Umbilical cord (tissue), 1 donor: ENCODE measurements at regions not wholly inside any gene's neighbourhood (a gene's known extent, or its start where the extent isn't known, plus 50 kb on each side); places are given as distances from the start of the nearest gene placed in this dataset.
A peak's percentile ranks its signal among the peaks of the same experiment; 100 is the strongest.
"Not testable (repeated sequence)": the region's sequence is repeated elsewhere in the genome, so short reads cannot be mapped to it uniquely, and the experiment has no call there.

Experiments
- DNase-seq: peaks from one replicate; pipeline ENCODE4 v3.0.0-alpha.2; 2015; ENCODE audit warnings: low spot score

GRCh38 chr10:106078895-106079576 lies 1085.5 kb downstream of the SORCS1 start:
- no peak for DNase-seq

GRCh38 chr10:106076496-106076895 lies 1088.0 kb downstream of the SORCS1 start:
- DNase-seq: no peak

- DNase-seq: no peak
These were observed 1111.4 kb downstream of the SORCS1 start for GRCh38 chr10:106053061-106053460.

GRCh38 chr10:106044503-106044902 lies 1120.0 kb downstream of the SORCS1 start:
- no peak for DNase-seq

- peak; percentile 75 for DNase-seq
These were observed 1120.6 kb downstream of the SORCS1 start for GRCh38 chr10:106043863-106044262.

GRCh38 chr10:106038246-106038645 lies 1126.3 kb downstream of the SORCS1 start:
- DNase-seq: no peak

- DNase-seq: no peak
These were observed 1131.4 kb downstream of the SORCS1 start for GRCh38 chr10:106033065-106033464.

GRCh38 chr10:106032450-106033002 lies 1132.0 kb downstream of the SORCS1 start:
- no peak for DNase-seq

GRCh38 chr10:106027240-106027639 lies 1137.3 kb downstream of the SORCS1 start:
- DNase-seq: no peak

GRCh38 chr10:106025208-106025811 lies 1139.2 kb downstream of the SORCS1 start:
- DNase-seq: no peak

- DNase-seq: no peak
These were observed 1141.2 kb downstream of the SORCS1 start for GRCh38 chr10:106023329-106023728.

- DNase-seq: not testable (repeated sequence)
These were observed 1144.9 kb downstream of the SORCS1 start for GRCh38 chr10:106019559-106019958.

- DNase-seq: not testable (repeated sequence)
These were observed 1148.9 kb downstream of the SORCS1 start for GRCh38 chr10:106015369-106016199.

- DNase-seq: peak; percentile 0
These were observed 1153.3 kb downstream of the SORCS1 start for GRCh38 chr10:106011250-106011649.

- no peak for DNase-seq
These were observed 1163.8 kb downstream of the SORCS1 start for GRCh38 chr10:106000721-106001120.

GRCh38 chr10:105993609-105994008 lies 1170.9 kb downstream of the SORCS1 start:
- DNase-seq: no peak

GRCh38 chr10:105992928-105993327 lies 1171.6 kb downstream of the SORCS1 start:
- DNase-seq: no peak

- no peak for DNase-seq
These were observed 1174.0 kb downstream of the SORCS1 start for GRCh38 chr10:105990529-105990928.

GRCh38 chr10:105989995-105990394 lies 1174.5 kb downstream of the SORCS1 start:
- DNase-seq: no peak

- DNase-seq: no peak
These were observed 1175.7 kb downstream of the SORCS1 start for GRCh38 chr10:105988848-105989247.

GRCh38 chr10:105986912-105987635 lies 1177.4 kb downstream of the SORCS1 start:
- DNase-seq: no peak

GRCh38 chr10:105986486-105986885 lies 1178.0 kb downstream of the SORCS1 start:
- no peak for DNase-seq
